HCEC 1CT (cell line): ENCODE measurements at regions not wholly inside any gene's neighbourhood (a gene's known extent, or its start where the extent isn't known, plus 50 kb on each side); places are given as distances from the start of the nearest gene placed in this dataset.
A peak's percentile ranks its signal among the peaks of the same experiment; 100 is the strongest.
"Not testable (repeated sequence)": the region's sequence is repeated elsewhere in the genome, so short reads cannot be mapped to it uniquely, and the experiment has no call there.

Source experiments
- DNase-seq: peaks from one replicate; pipeline ENCODE4 v3.0.0-alpha.2; 2017

- peak; percentile 69 for DNase-seq
These were observed 85.3 kb upstream of the SIRPA start for GRCh38 chr20:1809611-1810510.

- peak; percentile 88 for DNase-seq
These were observed 86.1 kb upstream of the SIRPA start for GRCh38 chr20:1809131-1809572.

- no peak for DNase-seq
These were observed 87.1 kb upstream of the SIRPA start for GRCh38 chr20:1808101-1808500.

GRCh38 chr20:1807394-1807793 is 87.8 kb upstream of the SIRPA start:
- DNase-seq, result no peak

GRCh38 chr20:1806456-1806855 is 88.8 kb upstream of the SIRPA start:
- no peak for DNase-seq

- DNase-seq, result no peak
These were observed 89.4 kb upstream of the SIRPA start for GRCh38 chr20:1805816-1806215.

GRCh38 chr20:1805161-1805581 is 90.0 kb upstream of the SIRPA start:
- DNase-seq, result no peak

GRCh38 chr20:1804554-1804956 is 90.7 kb upstream of the SIRPA start:
- no peak for DNase-seq

- DNase-seq, result no peak
These were observed 91.2 kb upstream of the SIRPA start for GRCh38 chr20:1803932-1804501.

- no peak for DNase-seq
These were observed 91.9 kb upstream of the SIRPA start for GRCh38 chr20:1803061-1803931.

- DNase-seq, result peak; percentile 34
These were observed 92.7 kb upstream of the SIRPA start for GRCh38 chr20:1802385-1803060.

GRCh38 chr20:1801929-1802306 is 93.3 kb upstream of the SIRPA start:
- DNase-seq, result no peak

- no peak for DNase-seq
These were observed 93.8 kb upstream of the SIRPA start for GRCh38 chr20:1801225-1801928.

GRCh38 chr20:1800777-1801176 is 94.4 kb upstream of the SIRPA start:
- DNase-seq, result peak; percentile 60

GRCh38 chr20:1800180-1800579 is 95.0 kb upstream of the SIRPA start:
- no peak for DNase-seq

- not testable (repeated sequence) for DNase-seq
These were observed 95.5 kb upstream of the SIRPA start for GRCh38 chr20:1799746-1800145.

GRCh38 chr20:1798982-1799381 is 96.2 kb upstream of the SIRPA start:
- DNase-seq, result no peak

- no peak for DNase-seq
These were observed 101.4 kb upstream of the SIRPA start for GRCh38 chr20:1793821-1794220.

GRCh38 chr20:1792274-1792673 is 102.9 kb upstream of the SIRPA start:
- DNase-seq, result no peak

GRCh38 chr20:1790386-1790785 is 104.8 kb upstream of the SIRPA start:
- no peak for DNase-seq

- no peak for DNase-seq
These were observed 107.2 kb upstream of the SIRPA start for GRCh38 chr20:1788044-1788443.

- DNase-seq, result no peak
These were observed 108.7 kb upstream of the SIRPA start for GRCh38 chr20:1786486-1786885.
